GM12891 (cell line): ENCODE measurements at regions not wholly inside any gene's neighbourhood (a gene's known extent, or its start where the extent isn't known, plus 50 kb on each side); places are given as distances from the start of the nearest gene placed in this dataset.

Experiments used
- POLR2A ChIP-seq: IDR thresholded peaks from 2 replicates; pipeline ENCODE4 v1.6.1; 2011; ENCODE audit warnings: low read depth, low read length, control low read depth
- POLR2AphosphoS5 ChIP-seq: IDR thresholded peaks from 2 replicates; pipeline ENCODE4 v1.6.1; 2011; ENCODE audit warnings: low read depth, low read length, control low read depth
- POU2F2 ChIP-seq: IDR thresholded peaks from 2 replicates; pipeline ENCODE4 v1.6.1; 2011; ENCODE audit warnings: low read depth, mild to moderate bottlenecking, control low read depth, low read length, moderate library complexity
- SPI1 ChIP-seq: IDR thresholded peaks from 2 replicates; pipeline ENCODE4 v1.6.1; 2011; ENCODE audit warnings: low read depth, low read length, control low read depth
- TAF1 ChIP-seq: IDR thresholded peaks from 2 replicates; pipeline ENCODE4 v1.6.1; 2011; ENCODE audit warnings: low read depth, low read length, control low read depth

DNA sequence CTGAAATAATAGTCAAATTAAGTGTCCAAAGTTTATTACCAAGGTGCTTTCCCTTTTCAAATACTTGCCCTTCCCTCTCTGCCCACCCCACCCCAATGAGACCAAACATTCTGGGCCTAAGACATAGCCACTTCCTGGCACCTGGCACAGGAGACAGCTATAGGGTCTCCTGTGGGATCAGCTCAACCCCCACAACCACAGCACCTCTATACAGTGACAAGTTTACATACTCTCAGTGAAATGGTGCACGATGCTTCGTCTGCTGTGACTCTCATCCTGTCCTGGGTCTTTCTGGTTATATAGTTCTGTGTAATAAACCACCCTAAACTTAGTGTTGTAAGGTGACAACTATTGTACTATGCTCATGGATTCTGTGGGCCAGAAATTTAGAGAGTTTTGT, 466.2 kb downstream of the FBXO15 start:
- TF ChIP-seq POLR2A, result no peak
- no peak for TF ChIP-seq SPI1
- TF ChIP-seq TAF1, result no peak
- TF ChIP-seq POLR2AphosphoS5, result no peak
- TF ChIP-seq POU2F2, result no peak
